PC-9 (cell line): ENCODE measurements at regions not wholly inside any gene's neighbourhood (a gene's known extent, or its start where the extent isn't known, plus 50 kb on each side); places are given as distances from the start of the nearest gene placed in this dataset.

Source experiments
- CTCF ChIP-seq: fragments of 200-600 bp; sonication (generic); conservative IDR thresholded peaks from 2 replicates; pipeline ENCODE4 v1.6.1; 2017; ENCODE audit warnings: mixed run types, antibody characterized with exemption, mild to moderate bottlenecking, moderate library complexity
- EZH2 ChIP-seq: fragments of 200-600 bp; sonication (generic); IDR thresholded peaks from 2 replicates; pipeline ENCODE4 v1.8.0; 2017; ENCODE audit warnings: antibody characterized with exemption, low read depth

- no peak for TF ChIP-seq CTCF
- TF ChIP-seq EZH2: no peak
These were observed 53.7 kb upstream of the ZNF267 start for GRCh38 chr16:31819948-31820347.
